Tibial nerve (tissue), 4 donors: ENCODE measurements at regions not wholly inside any gene's neighbourhood (a gene's known extent, or its start where the extent isn't known, plus 50 kb on each side); places are given as distances from the start of the nearest gene placed in this dataset.

Experiments used
- EP300 ChIP-seq, 2 donors: sonication (generic); formaldehyde crosslinking; IDR thresholded peaks; one replicate each; pipeline ENCODE4 v1.6.1; 2017; ENCODE audit warnings: antibody characterized with exemption in 2 of 2, mild to moderate bottlenecking in 1 of 2
- TF ChIP-seq, protein P1 (sequence below), 5 experiments: fragments of 200-600 bp in 3 of 5; fragments of 450-650 bp in 2 of 5; sonication (generic) in 3 of 5; IDR thresholded peaks; one replicate each; pipeline ENCODE4 v1.5.1; 2016 to 2019; ENCODE audit warnings: antibody characterized with exemption in 5 of 5, mild to moderate bottlenecking in 3 of 5, moderate library complexity in 2 of 5

DNA sequence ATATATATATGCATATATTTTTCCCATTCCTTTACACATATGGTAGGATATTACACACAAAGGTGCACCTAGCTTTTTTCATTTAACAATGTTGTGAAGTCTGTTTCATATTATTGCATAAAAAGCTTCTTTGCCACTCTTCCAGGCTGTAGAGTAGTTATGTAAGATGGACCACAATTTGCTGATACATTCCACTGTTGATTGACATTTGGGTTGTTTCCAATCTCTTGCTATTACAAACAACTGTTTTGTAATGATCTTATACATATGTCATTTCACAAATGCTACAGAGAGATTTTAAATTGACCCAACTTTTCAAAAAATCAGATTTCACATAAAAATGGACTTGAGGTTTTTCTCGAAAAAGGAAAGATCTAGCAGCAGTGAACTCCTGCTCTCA, 301.4 kb downstream of the CDCA7 start:
- TF ChIP-seq, protein P1, sequence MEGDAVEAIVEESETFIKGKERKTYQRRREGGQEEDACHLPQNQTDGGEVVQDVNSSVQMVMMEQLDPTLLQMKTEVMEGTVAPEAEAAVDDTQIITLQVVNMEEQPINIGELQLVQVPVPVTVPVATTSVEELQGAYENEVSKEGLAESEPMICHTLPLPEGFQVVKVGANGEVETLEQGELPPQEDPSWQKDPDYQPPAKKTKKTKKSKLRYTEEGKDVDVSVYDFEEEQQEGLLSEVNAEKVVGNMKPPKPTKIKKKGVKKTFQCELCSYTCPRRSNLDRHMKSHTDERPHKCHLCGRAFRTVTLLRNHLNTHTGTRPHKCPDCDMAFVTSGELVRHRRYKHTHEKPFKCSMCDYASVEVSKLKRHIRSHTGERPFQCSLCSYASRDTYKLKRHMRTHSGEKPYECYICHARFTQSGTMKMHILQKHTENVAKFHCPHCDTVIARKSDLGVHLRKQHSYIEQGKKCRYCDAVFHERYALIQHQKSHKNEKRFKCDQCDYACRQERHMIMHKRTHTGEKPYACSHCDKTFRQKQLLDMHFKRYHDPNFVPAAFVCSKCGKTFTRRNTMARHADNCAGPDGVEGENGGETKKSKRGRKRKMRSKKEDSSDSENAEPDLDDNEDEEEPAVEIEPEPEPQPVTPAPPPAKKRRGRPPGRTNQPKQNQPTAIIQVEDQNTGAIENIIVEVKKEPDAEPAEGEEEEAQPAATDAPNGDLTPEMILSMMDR (IDR thresholded peaks at IDR 0.05): no peak
- no peak for TF ChIP-seq EP300 (IDR thresholded peaks at IDR 0.05)
